SK-N-MC (cell line): ENCODE measurements at regions not wholly inside any gene's neighbourhood (a gene's known extent, or its start where the extent isn't known, plus 50 kb on each side); places are given as distances from the start of the nearest gene placed in this dataset.

Experiments
- EZH2 ChIP-seq: fragments of 200-600 bp; sonication (generic); IDR thresholded peaks from one replicate; pipeline ENCODE4 v1.6.1; 2017; ENCODE audit warnings: antibody characterized with exemption
- POLR2AphosphoS5 ChIP-seq: IDR thresholded peaks from 2 replicates; pipeline ENCODE4 v1.6.1; 2012; ENCODE audit warnings: mild to moderate bottlenecking, low read depth, low read length, borderline replicate concordance

DNA sequence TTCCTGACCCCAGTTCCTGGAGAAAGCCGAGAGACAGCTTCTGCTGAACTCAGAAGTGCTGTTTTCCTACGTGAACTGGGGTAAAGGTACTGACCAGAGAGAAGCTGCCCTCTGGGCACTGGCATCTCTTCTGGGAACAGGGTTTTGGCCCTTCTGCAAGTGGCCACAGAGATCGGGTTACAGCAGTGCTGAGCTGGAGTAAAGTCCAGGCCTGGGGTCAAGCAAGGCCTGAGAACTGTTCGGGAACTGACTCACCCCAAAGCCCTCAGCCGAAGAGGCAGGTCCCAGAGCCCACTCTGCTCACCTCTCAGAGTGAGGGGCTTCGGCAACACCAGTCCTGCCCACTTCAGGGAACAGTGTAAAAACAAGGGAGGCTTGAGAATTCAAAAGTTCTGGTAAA, 177.2 kb upstream of the RUNX1 start:
- no peak for TF ChIP-seq EZH2
- no peak for TF ChIP-seq POLR2AphosphoS5
